ENCODE measurements at regions not wholly inside any gene's neighbourhood (a gene's known extent, or its start where the extent isn't known, plus 50 kb on each side); places are given as distances from the start of the nearest gene placed in this dataset.

GRCh38 chr3:38970851-38971638, 80.7 kb downstream of the SCN11A start:
- Histone ChIP-seq H3K36me3 (replicated peaks in 1 of 2; ENCODE audit: control insufficient read depth in 1 of 2, insufficient read depth in 2 of 2, low read length in 2 of 2) (no peaks in the 10 kb centered on the region), H2AFZ (ENCODE audit: low read length) (no peak overlapping the region), H3K9me3 (ENCODE audit: low read length) (no peaks in the 10 kb centered on the region), H3K4me3 (replicated peaks in 1 of 3; ENCODE audit: insufficient read depth in 1 of 3, low read depth in 2 of 3, low read length in 3 of 3) (no peak overlapping the region), H3K79me2 (ENCODE audit: insufficient read depth, low read length) (no peaks in the 10 kb centered on the region), H3K4me1 (ENCODE audit: insufficient read depth, low read length) (no peaks in the 10 kb centered on the region), H3K27ac (ENCODE audit: extremely low read length, insufficient read depth, low read length) (no peak overlapping the region), H3K9ac (ENCODE audit: insufficient read depth, low read depth, low read length) (no peak overlapping the region), H3K27me3 (ENCODE audit: control insufficient read depth in 1 of 2, insufficient read depth in 2 of 2, low read length in 2 of 2) (no peaks in the 10 kb centered on the region; a peak in 2 of 5 replicates), H3K4me2 (ENCODE audit: low read depth, low read length) (no peak overlapping the region), H4K20me1 (ENCODE audit: insufficient read depth, low read length) (no peaks in the 10 kb centered on the region)
- in situ Hi-C loops (cut with HindIII; ENCODE audit: extremely low pct_ligation_motif_present, low pct_unique_long_range_greater_than_20kb) (no loop called here), intact Hi-C loops (cut with micrococcal nuclease; ENCODE audit: unreplicated experiment) (no loop called here)
- FAIRE-seq (no peak), DNase-seq (ENCODE audit: low spot score) (no peak), ATAC-seq (no peak)
- POLR2A ChIA-PET: no interaction called here
- CTCF ChIA-PET (ENCODE audit: low intra/inter-chr PET ratio, low total read pairs): no interaction called here
- no TSS peak for BruUV-seq (replicated peaks)
- 19% methylated on average over 7 of the region's 7 CpGs for WGBS (ENCODE audit: low lambda C conversion rate)
- TF ChIP-seq ZMYM2 (CRISPR knock-in tag; IDR thresholded peaks at IDR 0.05) (no peak), ZNF205 (CRISPR knock-in tag; IDR thresholded peaks at IDR 0.05) (no peak), PPARG (CRISPR knock-in tag; conservative IDR thresholded peaks at IDR 0.05) (no peak), ZBTB20 (CRISPR knock-in tag; IDR thresholded peaks at IDR 0.05; ENCODE audit: borderline replicate concordance, low read depth) (no peak), TGIF2 (CRISPR knock-in tag; IDR thresholded peaks at IDR 0.05) (no peak), ZNF138 (CRISPR knock-in tag; IDR thresholded peaks at IDR 0.05; ENCODE audit: low read depth) (no peak), ZNF530 (CRISPR knock-in tag; IDR thresholded peaks at IDR 0.05; ENCODE audit: low read depth) (no peak), SOX13 (IDR thresholded peaks at IDR 0.05) (no peak), SOX13 (CRISPR knock-in tag; conservative IDR thresholded peaks at IDR 0.05 in 1 of 2, IDR thresholded peaks at IDR 0.05 in 1 of 2) (no peak), E2F5 (CRISPR knock-in tag; conservative IDR thresholded peaks at IDR 0.05) (no peak), SP5 (CRISPR knock-in tag; IDR thresholded peaks at IDR 0.05; ENCODE audit: borderline replicate concordance, low read depth) (no peak), NKX3-1 (CRISPR knock-in tag; IDR thresholded peaks at IDR 0.05) (no peak), YEATS4 (CRISPR knock-in tag; IDR thresholded peaks at IDR 0.05; ENCODE audit: borderline replicate concordance) (no peak), ZBTB42 (CRISPR knock-in tag; IDR thresholded peaks at IDR 0.05) (no peak), RBM22 (optimal IDR thresholded peaks at IDR 0.05; ENCODE audit: low read length) (no peak), FOXP4 (CRISPR knock-in tag; IDR thresholded peaks at IDR 0.05) (no peak), IRF9 (CRISPR knock-in tag; IDR thresholded peaks at IDR 0.05; ENCODE audit: borderline replicate concordance) (no peak), FOXK1 (CRISPR knock-in tag; IDR thresholded peaks at IDR 0.05; ENCODE audit: borderline replicate concordance, low read depth) (no peak), PLRG1 (conservative IDR thresholded peaks at IDR 0.05) (no peak)
